GM23338 (cell line): ENCODE measurements at regions not wholly inside any gene's neighbourhood (a gene's known extent, or its start where the extent isn't known, plus 50 kb on each side); places are given as distances from the start of the nearest gene placed in this dataset.

ENCODE experiments used
- ATAC-seq: fragments of 200-7000 bp; cut with Tn5 transposase; 3 replicates; pipeline ENCODE4 v1.9.1; 2020
- DNase-seq: peaks from one replicate; pipeline ENCODE4 v3.0.0-alpha.2; 2015; ENCODE audit warnings: low spot score
- H2AFZ ChIP-seq: fragments of 200-600 bp; sonication (generic); 2 replicates; pipeline ENCODE4 v1.8.0; 2016; ENCODE audit warnings: antibody characterized with exemption, mild to moderate bottlenecking, moderate library complexity
- H3F3A ChIP-seq: fragments of 200-600 bp; sonication (generic); replicated peaks from 2 replicates; pipeline ENCODE4 v1.8.0; 2017; ENCODE audit warnings: antibody characterized with exemption, mixed run types, low read depth
- H3K27ac ChIP-seq: fragments of 200-600 bp; sonication (generic); 2 replicates; pipeline ENCODE4 v1.6.1; 2016; ENCODE audit warnings: low read depth
- H3K27me3 ChIP-seq: fragments of 200-600 bp; sonication (generic); 2 replicates; pipeline ENCODE4 v1.8.0; 2016; ENCODE audit warnings: mild to moderate bottlenecking, mixed run types, moderate library complexity; ENCODE audit not compliant: insufficient read depth
- H3K36me3 ChIP-seq: fragments of 200-600 bp; sonication (generic); 2 replicates; pipeline ENCODE4 v1.8.0; 2016; ENCODE audit warnings: mild to moderate bottlenecking; ENCODE audit not compliant: insufficient read depth
- H3K4me1 ChIP-seq: fragments of 200-600 bp; sonication (generic); 2 replicates; pipeline ENCODE4 v1.8.0; 2016; ENCODE audit warnings: mild to moderate bottlenecking, moderate library complexity; ENCODE audit not compliant: insufficient read depth
- H3K4me2 ChIP-seq: fragments of 200-600 bp; sonication (generic); 2 replicates; pipeline ENCODE4 v1.7.1; 2017; ENCODE audit warnings: mixed run types
- H3K4me3 ChIP-seq: fragments of 200-600 bp; sonication (generic); 2 replicates; pipeline ENCODE4 v1.6.1; 2016; ENCODE audit warnings: mixed run types
- H3K79me2 ChIP-seq: fragments of 200-600 bp; sonication (generic); replicated peaks from 2 replicates; pipeline ENCODE4 v1.8.0; 2017; ENCODE audit warnings: mild to moderate bottlenecking; ENCODE audit not compliant: insufficient read depth
- H3K9me2 ChIP-seq: fragments of 200-600 bp; sonication (generic); 2 replicates; pipeline ENCODE4 v1.8.0; 2017; ENCODE audit not compliant: insufficient read depth
- H4K20me1 ChIP-seq: fragments of 200-600 bp; sonication (generic); replicated peaks from 2 replicates; pipeline ENCODE4 v1.8.0; 2017; ENCODE audit warnings: mild to moderate bottlenecking; ENCODE audit not compliant: insufficient read depth
- H3K27ac Mint-ChIP-seq: 2 replicates; pipeline ENCODE4 v1.8.0; 2020; ENCODE audit warnings: inconsistent platforms, mild to moderate bottlenecking, moderate library complexity, mixed read lengths
- H3K27me3 Mint-ChIP-seq: 3 replicates; pipeline ENCODE4 v1.8.0; 2022; ENCODE audit warnings: low read depth, mild to moderate bottlenecking, moderate library complexity, mixed read lengths, inconsistent platforms; ENCODE audit not compliant: insufficient read depth, poor library complexity
- H3K36me3 Mint-ChIP-seq: 3 replicates; pipeline ENCODE4 v1.8.0; 2021; ENCODE audit warnings: low read depth, mild to moderate bottlenecking, inconsistent platforms, moderate library complexity, mixed read lengths
- H3K4me1 Mint-ChIP-seq: 3 replicates; pipeline ENCODE4 v1.8.0; 2020; ENCODE audit warnings: mild to moderate bottlenecking, inconsistent platforms, mixed read lengths
- H3K4me3 Mint-ChIP-seq: 3 replicates; pipeline ENCODE4 v1.8.0; 2021; ENCODE audit warnings: moderate library complexity, mild to moderate bottlenecking, inconsistent platforms, mixed read lengths
- H3K9me3 Mint-ChIP-seq: 3 replicates; pipeline ENCODE4 v1.8.0; 2020; ENCODE audit warnings: moderate library complexity, mild to moderate bottlenecking, inconsistent platforms, mixed read lengths
- CREB1 ChIP-seq: fragments of 250-450 bp; sonication (Bioruptor Pico); IDR thresholded peaks from 2 replicates; pipeline ENCODE4 v1.5.0; 2020; ENCODE audit warnings: low read depth, mild to moderate bottlenecking, moderate library complexity
- CTCF ChIP-seq, 2 experiments: fragments of 200-600 bp in 1 of 2; sonication (generic) in 1 of 2; conservative IDR thresholded peaks; 2 replicates each; pipeline versions ENCODE4 v1.5.1 to v1.6.1; 2016 to 2017; ENCODE audit warnings: antibody characterized with exemption in 2 of 2, low read depth in 2 of 2, mild to moderate bottlenecking in 2 of 2, moderate library complexity in 1 of 2
- ETS1 ChIP-seq: IDR thresholded peaks from 2 replicates; pipeline ENCODE4 v1.6.1; 2016; ENCODE audit warnings: antibody characterized with exemption
- EZH2 ChIP-seq: fragments of 200-600 bp; sonication (generic); IDR thresholded peaks from one replicate; pipeline ENCODE4 v1.8.0; 2017; ENCODE audit warnings: antibody characterized with exemption, mild to moderate bottlenecking, low read depth; ENCODE audit not compliant: unreplicated experiment
- EZH2phosphoT487 ChIP-seq: fragments of 200-600 bp; sonication (generic); IDR thresholded peaks from one replicate; pipeline ENCODE4 v1.8.1; 2018; ENCODE audit warnings: antibody characterized with exemption; ENCODE audit not compliant: unreplicated experiment
- JUNB ChIP-seq: IDR thresholded peaks from one replicate; pipeline ENCODE4 v1.6.1; 2016; ENCODE audit warnings: antibody characterized with exemption; ENCODE audit not compliant: unreplicated experiment
- NANOG ChIP-seq: IDR thresholded peaks from 2 replicates; pipeline ENCODE4 v1.6.1; 2016; ENCODE audit warnings: antibody characterized with exemption, borderline replicate concordance
- POLR2AphosphoS5 ChIP-seq: IDR thresholded peaks from 2 replicates; pipeline ENCODE4 v1.6.1; 2016; ENCODE audit warnings: antibody characterized with exemption, low read depth
- REST ChIP-seq: IDR thresholded peaks from one replicate; pipeline ENCODE4 v1.6.1; 2018; ENCODE audit warnings: antibody characterized with exemption; ENCODE audit not compliant: unreplicated experiment
- STAT1 ChIP-seq: IDR thresholded peaks from one replicate; pipeline ENCODE4 v1.6.1; 2016; ENCODE audit warnings: antibody characterized with exemption; ENCODE audit not compliant: unreplicated experiment
- ZNF114 ChIP-seq: fragments of 250-450 bp; sonication (Bioruptor Pico); IDR thresholded peaks from 2 replicates; pipeline ENCODE4 v1.5.0; 2020; ENCODE audit warnings: mild to moderate bottlenecking, moderate library complexity
- ZNF331 ChIP-seq: fragments of 250-450 bp; sonication (Bioruptor Pico); IDR thresholded peaks from 2 replicates; pipeline ENCODE4 v1.5.0; 2020; ENCODE audit warnings: low read depth, mild to moderate bottlenecking, moderate library complexity

- Mint-ChIP-seq H3K4me3 (no peak overlapping the region), H3K4me1 (peaks cover 23% of the 10 kb centered on the region)
These were observed 86.2 kb upstream of the IL12B start for GRCh38 chr5:159416438-159416837.

GRCh38 chr5:159417170-159417569, 86.9 kb upstream of the IL12B start:
- Histone ChIP-seq H3F3A (no peaks in the 10 kb centered on the region), H3K4me1 (peaks cover 9% of the 10 kb centered on the region), H3K4me3 (no peak overlapping the region), H3K4me2 (no peak overlapping the region), H3K27ac (no peak overlapping the region), H3K36me3 (no peaks in the 10 kb centered on the region), H4K20me1 (no peaks in the 10 kb centered on the region), H3K27me3 (no peaks in the 10 kb centered on the region), H3K9me2 (no peaks in the 10 kb centered on the region), H3K79me2 (no peaks in the 10 kb centered on the region), H2AFZ (no peak overlapping the region)
- Mint-ChIP-seq H3K36me3 (no peaks in the 10 kb centered on the region), H3K27me3 (peaks cover 2% of the 10 kb centered on the region), H3K27ac (no peak overlapping the region), H3K9me3 (no peaks in the 10 kb centered on the region), H3K4me3 (no peak overlapping the region), H3K4me1 (peaks cover 20% of the 10 kb centered on the region)
- DNase-seq (no peak), ATAC-seq (no peak)
- TF ChIP-seq CREB1 (no peak), REST (no peak), ZNF331 (CRISPR knock-in tag) (no peak), NANOG (no peak), EZH2 (no peak), STAT1 (no peak), EZH2phosphoT487 (no peak), POLR2AphosphoS5 (no peak), ZNF114 (no peak), ETS1 (no peak), CTCF (conservative IDR thresholded peaks at IDR 0.05; ENCODE audit: low read depth in 2 of 2) (no peak), JUNB (no peak)

More at GRCh38 chr5:159416438-159416837, 86.2 kb upstream of the IL12B start:
- peaks cover 2% of the 10 kb centered on the region for H3K27me3 Mint-ChIP-seq
- no peak overlapping the region for H3K27ac Mint-ChIP-seq
- DNase-seq (no peak), ATAC-seq (no peak)
- H3K4me3 ChIP-seq: no peak overlapping the region
- H2AFZ ChIP-seq: no peak overlapping the region
- TF ChIP-seq ZNF331 (CRISPR knock-in tag): no peak
- TF ChIP-seq CTCF (conservative IDR thresholded peaks at IDR 0.05; ENCODE audit: low read depth in 2 of 2): no peak
- TF ChIP-seq CREB1: no peak
- no peaks in the 10 kb centered on the region for H3K79me2 ChIP-seq
- no peaks in the 10 kb centered on the region for H3K9me2 ChIP-seq
- H4K20me1 ChIP-seq: no peaks in the 10 kb centered on the region
- no peaks in the 10 kb centered on the region for H3K36me3 Mint-ChIP-seq
- no peaks in the 10 kb centered on the region for H3K9me3 Mint-ChIP-seq
- no peaks in the 10 kb centered on the region for H3K27me3 ChIP-seq
- no peak overlapping the region for H3K4me2 ChIP-seq
- peaks cover 9% of the 10 kb centered on the region for H3K4me1 ChIP-seq
- no peaks in the 10 kb centered on the region for H3K36me3 ChIP-seq
- no peaks in the 10 kb centered on the region for H3F3A ChIP-seq
- H3K27ac ChIP-seq: no peak overlapping the region
